ENCODE measurements at regions not wholly inside any gene's neighbourhood (a gene's known extent, or its start where the extent isn't known, plus 50 kb on each side); places are given as distances from the start of the nearest gene placed in this dataset.
"Not testable (repeated sequence)": the region's sequence is repeated elsewhere in the genome, so short reads cannot be mapped to it uniquely, and the experiment has no call there.

GRCh38 chr6:170193326-170193821 is 97.5 kb downstream of the DLL1 start:
- H3K27me3 ChIP-seq (ENCODE audit: control insufficient read depth, insufficient read depth, low read length): no peaks in the 10 kb centered on the region
- FAIRE-seq (no peak), DNase-seq (ENCODE audit: low read depth) (no peak)
- TF ChIP-seq, protein P1, sequence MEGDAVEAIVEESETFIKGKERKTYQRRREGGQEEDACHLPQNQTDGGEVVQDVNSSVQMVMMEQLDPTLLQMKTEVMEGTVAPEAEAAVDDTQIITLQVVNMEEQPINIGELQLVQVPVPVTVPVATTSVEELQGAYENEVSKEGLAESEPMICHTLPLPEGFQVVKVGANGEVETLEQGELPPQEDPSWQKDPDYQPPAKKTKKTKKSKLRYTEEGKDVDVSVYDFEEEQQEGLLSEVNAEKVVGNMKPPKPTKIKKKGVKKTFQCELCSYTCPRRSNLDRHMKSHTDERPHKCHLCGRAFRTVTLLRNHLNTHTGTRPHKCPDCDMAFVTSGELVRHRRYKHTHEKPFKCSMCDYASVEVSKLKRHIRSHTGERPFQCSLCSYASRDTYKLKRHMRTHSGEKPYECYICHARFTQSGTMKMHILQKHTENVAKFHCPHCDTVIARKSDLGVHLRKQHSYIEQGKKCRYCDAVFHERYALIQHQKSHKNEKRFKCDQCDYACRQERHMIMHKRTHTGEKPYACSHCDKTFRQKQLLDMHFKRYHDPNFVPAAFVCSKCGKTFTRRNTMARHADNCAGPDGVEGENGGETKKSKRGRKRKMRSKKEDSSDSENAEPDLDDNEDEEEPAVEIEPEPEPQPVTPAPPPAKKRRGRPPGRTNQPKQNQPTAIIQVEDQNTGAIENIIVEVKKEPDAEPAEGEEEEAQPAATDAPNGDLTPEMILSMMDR (IDR thresholded peaks at IDR 0.05; ENCODE audit: insufficient read depth, low read length, severe bottlenecking): no peak
- H3K36me3 ChIP-seq (ENCODE audit: control insufficient read depth, insufficient read depth, low read length): no peaks in the 10 kb centered on the region
- H3K4me3 ChIP-seq (ENCODE audit: low read depth, low read length): no peak overlapping the region

DNA sequence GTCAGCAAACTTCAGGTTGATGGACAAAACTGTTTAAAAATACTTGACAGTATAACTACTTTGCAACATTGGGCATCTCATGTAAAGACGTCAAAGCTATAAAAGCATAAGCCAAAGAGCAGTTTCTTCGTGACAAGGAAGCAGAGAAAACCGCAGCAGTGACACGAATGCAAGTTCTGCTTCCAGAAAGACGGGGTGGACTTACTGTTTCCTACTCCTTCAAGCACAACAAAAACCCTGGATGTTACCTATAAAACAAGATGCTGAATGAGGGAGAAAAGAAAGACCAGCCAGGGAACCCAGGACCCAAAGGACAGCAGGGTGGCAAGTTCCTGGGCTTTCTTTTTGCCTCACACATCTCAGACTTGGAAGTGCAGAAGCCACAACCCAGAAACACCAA is 98.0 kb downstream of the DLL1 start:
- Histone ChIP-seq H3K4me3 (ENCODE audit: low read depth, low read length) (no peak overlapping the region), H3K36me3 (ENCODE audit: control insufficient read depth, insufficient read depth, low read length) (no peaks in the 10 kb centered on the region), H3K27me3 (ENCODE audit: control insufficient read depth, insufficient read depth, low read length) (no peaks in the 10 kb centered on the region)
- TF ChIP-seq, protein P1 (IDR thresholded peaks at IDR 0.05; ENCODE audit: insufficient read depth, low read length, severe bottlenecking): no peak
- FAIRE-seq (peak; percentile 18), DNase-seq (ENCODE audit: low read depth) (no peak)

DNA sequence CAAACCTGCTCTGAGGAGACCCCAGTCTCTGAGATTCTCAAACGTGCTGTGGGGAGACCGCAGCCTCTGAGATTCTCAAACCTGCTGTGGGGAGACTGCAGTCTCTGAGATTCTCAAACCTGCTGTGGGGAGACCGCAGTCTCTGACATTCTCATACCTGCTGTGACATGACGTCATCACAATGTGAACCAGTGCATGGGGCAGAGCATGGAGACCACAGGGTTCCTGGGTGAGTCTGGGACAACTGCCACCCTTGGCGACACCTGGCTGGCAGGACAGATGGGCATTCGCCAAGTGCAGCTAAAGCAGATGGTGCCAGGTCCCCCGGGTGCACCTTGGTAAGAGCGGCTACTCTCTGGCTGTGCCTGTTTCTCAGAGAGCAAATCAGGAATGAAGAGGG is 98.8 kb downstream of the DLL1 start:
- FAIRE-seq; H3K27me3 ChIP-seq (ENCODE audit: control insufficient read depth, insufficient read depth, low read length); DNase-seq (ENCODE audit: low read depth): not testable (repeated sequence)

DNA sequence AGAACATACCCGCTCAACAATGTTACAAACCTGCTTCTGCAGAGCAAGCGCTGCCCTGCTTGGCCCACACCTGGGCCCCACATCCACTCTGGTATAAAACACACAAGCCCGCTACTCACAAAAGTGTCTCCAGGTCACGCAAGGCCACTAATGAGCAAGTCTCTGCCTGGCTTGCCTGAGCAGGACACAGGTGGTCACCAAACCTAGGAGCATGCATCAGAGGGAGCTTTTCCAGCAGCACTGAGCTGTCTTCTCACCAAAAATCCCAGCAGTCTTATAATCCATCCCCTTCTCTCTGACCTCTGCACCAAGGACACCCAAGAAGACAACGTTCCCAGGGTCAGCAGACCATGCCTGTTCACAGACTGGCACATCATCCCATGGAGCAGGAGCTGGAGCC is 100.8 kb downstream of the DLL1 start:
- Histone ChIP-seq H3K4me3 (ENCODE audit: low read depth, low read length) (no peak overlapping the region), H3K27me3 (ENCODE audit: control insufficient read depth, insufficient read depth, low read length) (no peaks in the 10 kb centered on the region), H3K36me3 (ENCODE audit: control insufficient read depth, insufficient read depth, low read length) (no peaks in the 10 kb centered on the region)
- TF ChIP-seq, protein P1 (IDR thresholded peaks at IDR 0.05; ENCODE audit: insufficient read depth, low read length, severe bottlenecking): no peak
- DNase-seq (ENCODE audit: low read depth) (no peak), FAIRE-seq (no peak)

More for the DNA sequence above, 98.8 kb downstream of the DLL1 start:
- H3K4me3 ChIP-seq (ENCODE audit: low read depth, low read length); H3K36me3 ChIP-seq (ENCODE audit: control insufficient read depth, insufficient read depth, low read length): not testable (repeated sequence)

DNA sequence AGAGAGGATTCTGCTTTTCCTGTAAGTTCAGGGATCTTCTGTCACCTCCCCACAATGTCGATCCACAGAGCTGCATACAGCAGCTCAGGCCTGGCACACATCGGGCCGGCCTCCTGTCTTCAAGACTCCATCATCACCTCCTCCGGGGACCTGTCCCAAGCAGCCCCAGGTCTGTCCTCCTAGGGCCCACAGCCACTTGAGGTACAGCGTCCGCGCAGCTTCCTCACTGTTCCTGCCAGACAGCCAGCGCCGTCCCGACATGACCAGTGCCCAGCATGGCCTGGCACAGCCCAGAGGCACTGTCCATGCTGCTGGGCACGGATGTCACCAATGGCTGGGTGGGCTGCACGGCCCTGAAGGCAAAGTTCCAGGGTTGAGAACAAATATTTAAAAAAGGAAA is 101.6 kb downstream of the DLL1 start:
- no peaks in the 10 kb centered on the region for H3K36me3 ChIP-seq (ENCODE audit: control insufficient read depth, insufficient read depth, low read length)
- TF ChIP-seq, protein P1 (IDR thresholded peaks at IDR 0.05; ENCODE audit: insufficient read depth, low read length, severe bottlenecking): no peak
- DNase-seq (ENCODE audit: low read depth): no peak
- no peak for FAIRE-seq
- no peak overlapping the region for H3K4me3 ChIP-seq (ENCODE audit: low read depth, low read length)
- H3K27me3 ChIP-seq (ENCODE audit: control insufficient read depth, insufficient read depth, low read length): no peaks in the 10 kb centered on the region

GRCh38 chr6:170188571-170189001 is 102.3 kb downstream of the DLL1 start:
- TF ChIP-seq, protein P1 (IDR thresholded peaks at IDR 0.05; ENCODE audit: insufficient read depth, low read length, severe bottlenecking): no peak
- FAIRE-seq (no peak), DNase-seq (ENCODE audit: low read depth) (no peak)
- Histone ChIP-seq H3K27me3 (ENCODE audit: control insufficient read depth, insufficient read depth, low read length) (no peaks in the 10 kb centered on the region), H3K36me3 (ENCODE audit: control insufficient read depth, insufficient read depth, low read length) (no peaks in the 10 kb centered on the region), H3K4me3 (ENCODE audit: low read depth, low read length) (no peak overlapping the region)
